Kidney epithelial cell (primary cell): ENCODE measurements at regions not wholly inside any gene's neighbourhood (a gene's known extent, or its start where the extent isn't known, plus 50 kb on each side); places are given as distances from the start of the nearest gene placed in this dataset.

ENCODE experiments used
- DNase-seq: peaks from one replicate; pipeline ENCODE4 v3.0.0-alpha.2; 2010; ENCODE audit warnings: low read depth
- H3K27me3 ChIP-seq: 2 replicates; pipeline ENCODE4 v1.6.0; 2011; ENCODE audit warnings: low read length; ENCODE audit not compliant: control insufficient read depth, insufficient read depth
- H3K36me3 ChIP-seq: 2 replicates; pipeline ENCODE4 v1.5.1; 2011; ENCODE audit warnings: low read length; ENCODE audit not compliant: control insufficient read depth, insufficient read depth
- H3K4me3 ChIP-seq: 2 replicates; pipeline ENCODE4 v1.5.1; 2011; ENCODE audit warnings: low read depth, mild to moderate bottlenecking, control low read depth, low read length
- CTCF ChIP-seq: IDR thresholded peaks from 2 replicates; pipeline ENCODE4 v1.5.1; 2011; ENCODE audit warnings: mild to moderate bottlenecking, moderate library complexity, low read length, control low read depth, inconsistent platforms; ENCODE audit not compliant: insufficient read depth, poor library complexity, severe bottlenecking

- Histone ChIP-seq H3K36me3 (no peaks in the 10 kb centered on the region), H3K27me3 (no peaks in the 10 kb centered on the region), H3K4me3 (no peak overlapping the region)
- no peak for DNase-seq
- no peak for TF ChIP-seq CTCF
Observed at GRCh38 chr11:131195661-131196517, 174.5 kb upstream of the NTM start.

DNA sequence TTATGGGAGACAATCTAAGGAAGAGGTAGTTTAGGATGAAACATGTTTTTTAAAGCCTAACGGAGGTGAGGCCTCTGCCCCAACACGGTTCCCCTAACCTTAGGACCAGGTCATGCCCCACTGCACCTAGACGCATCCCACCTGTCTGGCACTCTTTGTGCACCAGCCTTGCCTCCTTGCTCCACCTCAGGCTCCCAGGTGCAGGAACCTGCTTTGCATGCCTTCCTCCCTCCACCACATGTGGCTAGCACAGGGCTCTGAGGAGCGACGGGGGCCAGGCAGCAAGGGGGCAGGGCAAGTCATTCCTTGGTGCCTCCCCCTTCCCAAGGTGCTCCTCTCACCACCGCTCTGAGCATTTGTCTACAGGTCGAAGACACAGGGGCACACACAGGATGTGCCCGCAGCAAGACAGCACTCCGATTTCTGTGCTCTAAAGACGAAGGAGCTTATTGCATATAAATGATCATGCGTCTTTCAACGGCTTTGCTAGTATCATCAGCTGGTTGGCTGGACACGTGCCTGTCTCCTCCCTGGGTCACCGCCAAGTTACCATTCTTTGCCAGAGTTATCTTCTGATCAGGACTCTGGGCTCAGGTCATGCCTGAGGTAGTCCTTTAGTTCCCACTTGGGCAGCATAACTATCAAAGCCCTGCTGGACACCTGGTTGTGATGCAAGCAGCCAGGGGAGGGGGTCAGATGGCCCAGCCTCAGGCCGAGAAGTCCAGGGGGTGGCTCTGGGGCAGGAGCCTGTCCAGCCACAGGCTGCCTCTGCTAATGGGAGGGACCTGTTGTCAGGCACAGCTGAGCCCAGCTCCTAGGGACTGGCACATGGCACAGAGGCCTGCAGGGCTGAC, 172.0 kb upstream of the NTM start:
- H3K36me3 ChIP-seq: no peaks in the 10 kb centered on the region
- no peaks in the 10 kb centered on the region for H3K27me3 ChIP-seq
- no peak for DNase-seq
- H3K4me3 ChIP-seq: no peak overlapping the region
- no peak for TF ChIP-seq CTCF

DNA sequence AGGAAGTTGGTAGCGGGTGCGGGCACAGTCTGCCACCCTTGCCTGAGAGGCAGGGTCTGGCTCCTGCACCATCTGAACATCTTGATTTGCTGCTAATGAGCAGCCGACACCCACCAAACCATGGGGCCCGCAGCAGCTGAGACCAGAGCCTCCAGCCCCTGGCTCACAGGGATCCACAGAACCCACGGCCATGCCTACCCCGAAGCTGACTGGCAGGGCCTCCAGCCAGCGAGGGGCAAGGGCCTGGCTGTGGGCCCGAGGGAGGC, 171.5 kb upstream of the NTM start:
- no peaks in the 10 kb centered on the region for H3K27me3 ChIP-seq
- TF ChIP-seq CTCF: no peak
- no peak overlapping the region for H3K4me3 ChIP-seq
- H3K36me3 ChIP-seq: no peaks in the 10 kb centered on the region
- no peak for DNase-seq

DNA sequence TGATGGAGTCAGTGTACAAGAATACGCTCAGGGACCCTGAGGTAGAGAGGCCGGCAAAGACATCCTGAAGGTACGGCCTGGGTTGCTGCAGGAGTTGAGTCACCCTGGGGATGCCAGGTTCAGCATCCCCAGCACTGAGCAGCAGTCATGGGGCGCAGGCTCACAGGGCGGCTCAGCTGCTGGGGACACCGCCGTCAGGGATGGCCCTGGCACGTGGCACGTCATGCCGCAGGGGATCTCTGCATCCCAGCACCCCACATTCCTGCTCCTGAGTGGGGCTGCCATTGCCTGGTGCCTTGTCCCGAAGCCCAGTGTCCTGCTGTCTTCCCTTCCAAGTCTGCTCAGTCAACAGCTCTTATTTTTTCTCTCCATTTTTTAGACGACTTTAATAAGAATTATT, 168.7 kb upstream of the NTM start:
- TF ChIP-seq CTCF: no peak
- H3K36me3 ChIP-seq: no peaks in the 10 kb centered on the region
- no peaks in the 10 kb centered on the region for H3K27me3 ChIP-seq
- no peak for DNase-seq
- H3K4me3 ChIP-seq: no peak overlapping the region

DNA sequence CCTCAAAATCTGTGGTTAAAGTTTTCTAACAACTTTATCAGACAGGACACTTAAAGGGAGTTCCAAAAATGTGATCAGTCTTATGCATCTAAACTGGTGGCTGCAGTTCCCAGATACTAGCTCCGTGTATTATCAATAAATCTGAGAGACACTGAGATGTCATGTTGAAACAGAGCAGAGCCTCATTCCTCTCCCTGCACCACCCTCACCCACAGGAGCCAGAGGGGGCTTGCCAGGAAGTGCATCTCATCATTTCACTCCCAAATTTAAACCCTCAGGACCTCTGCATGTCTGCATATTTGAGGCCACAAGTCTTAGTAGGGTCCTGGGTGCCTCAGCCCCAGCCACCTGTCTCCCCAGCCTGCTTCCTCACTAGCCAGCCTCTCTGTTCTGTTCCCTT, 167.4 kb upstream of the NTM start:
- TF ChIP-seq CTCF: no peak
- Histone ChIP-seq H3K36me3 (no peaks in the 10 kb centered on the region), H3K27me3 (no peaks in the 10 kb centered on the region), H3K4me3 (no peak overlapping the region)
- no peak for DNase-seq
